Ovary (tissue), 7 donors: ENCODE measurements at regions not wholly inside any gene's neighbourhood (a gene's known extent, or its start where the extent isn't known, plus 50 kb on each side); places are given as distances from the start of the nearest gene placed in this dataset.

ENCODE experiments used
- DNase-seq, 5 donors: peaks; one replicate each; pipeline ENCODE4 v3.0.0-alpha.2; 2019 to 2020
- H3K27ac ChIP-seq, 2 donors: fragments of 200-600 bp; one replicate each; pipeline versions ENCODE4 v1.5.1 to v1.8.0; 2019 to 2022
- H3K27me3 ChIP-seq: fragments of 200-600 bp; one replicate; pipeline ENCODE4 v1.8.0; 2022
- H3K36me3 ChIP-seq: fragments of 200-600 bp; sonication (generic); one replicate; pipeline ENCODE4 v1.5.1; 2019
- H3K4me1 ChIP-seq: one replicate; pipeline ENCODE4 v1.8.1; 2013; ENCODE audit warnings: mild to moderate bottlenecking, moderate library complexity; ENCODE audit not compliant: insufficient read depth
- H3K4me3 ChIP-seq: fragments of 200-600 bp; sonication (generic); one replicate; pipeline ENCODE4 v1.5.1; 2017
- H3K9me3 ChIP-seq, 2 donors: fragments of 200-600 bp in 1 of 2; sonication (generic) in 1 of 2; one replicate each; pipeline versions ENCODE4 v1.5.1 to v1.8.1; 2013 to 2019; ENCODE audit warnings: mild to moderate bottlenecking in 1 of 2, moderate library complexity in 1 of 2
- EP300 ChIP-seq: sonication (generic); formaldehyde crosslinking; IDR thresholded peaks from one replicate; pipeline ENCODE4 v1.6.1; 2017; ENCODE audit warnings: antibody characterized with exemption
- POLR2A ChIP-seq: fragments of 450-650 bp; IDR thresholded peaks from one replicate; pipeline ENCODE4 v1.6.1; 2017; ENCODE audit warnings: antibody characterized with exemption, mild to moderate bottlenecking, moderate library complexity
- WGBS, 3 donors: extraction: QIAGEN DNeasy Blood & Tissue Kit in 1 of 3; methylation state at CpG; one replicate each; pipeline versions ENCODE4 v1.1.5 to v1.1.7; 2013 to 2017; 5-methylcytosine and 5-hydroxymethylcytosine counted together
- intact Hi-C, 4 donors: fragments of 100-400 bp; cut with DNase I; formaldehyde crosslinking; loops; one replicate each; pipeline versions ENCODE4 v1.11.0 to v1.15.1; 2022 to 2023
- TF ChIP-seq, protein P1 (sequence below), 3 donors: fragments of 450-650 bp in 2 of 3; fragments of 200-600 bp in 1 of 3; IDR thresholded peaks; one replicate each; pipeline versions ENCODE4 v1.5.1 to v1.8.0; 2016 to 2022; ENCODE audit warnings: antibody characterized with exemption in 3 of 3, mild to moderate bottlenecking in 1 of 3
- donor health status: DM: no; HTN: no; CAD: no; lungs with moderate emphysema.
- donor health status: DM: no; HTN: no; CAD: no.
- donor health status: Bipolar disorder and iron deficiency.
- donor health status: DM: no; HTN: no; CAD: no.
- donor health status: DM: yes; HTN: yes; CAD: no.

GRCh38 chr15:35822153-35822552 is 276.2 kb upstream of the DPH6 start:
- H3K27me3 ChIP-seq: no peaks in the 10 kb centered on the region
- DNase-seq: no peak
- H3K4me3 ChIP-seq: no peak overlapping the region
- TF ChIP-seq EP300: no peak
- TF ChIP-seq, protein P1, sequence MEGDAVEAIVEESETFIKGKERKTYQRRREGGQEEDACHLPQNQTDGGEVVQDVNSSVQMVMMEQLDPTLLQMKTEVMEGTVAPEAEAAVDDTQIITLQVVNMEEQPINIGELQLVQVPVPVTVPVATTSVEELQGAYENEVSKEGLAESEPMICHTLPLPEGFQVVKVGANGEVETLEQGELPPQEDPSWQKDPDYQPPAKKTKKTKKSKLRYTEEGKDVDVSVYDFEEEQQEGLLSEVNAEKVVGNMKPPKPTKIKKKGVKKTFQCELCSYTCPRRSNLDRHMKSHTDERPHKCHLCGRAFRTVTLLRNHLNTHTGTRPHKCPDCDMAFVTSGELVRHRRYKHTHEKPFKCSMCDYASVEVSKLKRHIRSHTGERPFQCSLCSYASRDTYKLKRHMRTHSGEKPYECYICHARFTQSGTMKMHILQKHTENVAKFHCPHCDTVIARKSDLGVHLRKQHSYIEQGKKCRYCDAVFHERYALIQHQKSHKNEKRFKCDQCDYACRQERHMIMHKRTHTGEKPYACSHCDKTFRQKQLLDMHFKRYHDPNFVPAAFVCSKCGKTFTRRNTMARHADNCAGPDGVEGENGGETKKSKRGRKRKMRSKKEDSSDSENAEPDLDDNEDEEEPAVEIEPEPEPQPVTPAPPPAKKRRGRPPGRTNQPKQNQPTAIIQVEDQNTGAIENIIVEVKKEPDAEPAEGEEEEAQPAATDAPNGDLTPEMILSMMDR (IDR thresholded peaks at IDR 0.05): no peak
- TF ChIP-seq POLR2A: no peak
- no peak overlapping the region for H3K27ac ChIP-seq
- H3K36me3 ChIP-seq: no peaks in the 10 kb centered on the region
- no peaks in the 10 kb centered on the region for H3K9me3 ChIP-seq
- intact Hi-C loops: no loop called here
- H3K4me1 ChIP-seq: no peaks in the 10 kb centered on the region

- Histone ChIP-seq H3K27ac (no peak overlapping the region), H3K4me3 (no peak overlapping the region), H3K27me3 (no peaks in the 10 kb centered on the region), H3K9me3 (no peaks in the 10 kb centered on the region), H3K4me1 (peaks cover 5% of the 10 kb centered on the region), H3K36me3 (no peaks in the 10 kb centered on the region)
- intact Hi-C loops: no loop called here
- no peak for TF ChIP-seq POLR2A
- TF ChIP-seq, protein P1 (IDR thresholded peaks at IDR 0.05): no peak
- no peak for TF ChIP-seq EP300
- 44 to 50% (median 49%) methylated on average over 1 of the region's 1 CpG for WGBS, 3 donors
- DNase-seq: no peak
Observed at GRCh38 chr15:35827141-35827540, 281.2 kb upstream of the DPH6 start.

DNA sequence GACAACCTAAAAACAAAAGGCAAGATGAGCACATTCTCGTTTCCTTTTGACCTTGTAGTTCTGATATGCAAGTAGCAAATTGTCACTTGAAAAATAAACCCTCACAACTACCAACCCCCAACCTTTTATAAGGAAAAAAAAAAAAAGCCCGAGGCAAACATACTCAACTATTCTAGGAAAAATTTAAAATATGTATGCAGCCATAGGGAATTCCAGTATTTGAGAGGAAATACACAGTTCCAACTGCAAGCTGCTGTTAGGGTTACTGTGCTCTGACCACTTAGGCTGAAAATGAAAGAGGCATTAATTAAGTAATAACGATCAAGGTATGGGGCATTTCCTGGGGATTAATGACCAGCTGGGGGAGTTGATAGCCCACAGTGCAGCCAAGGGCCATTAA is 281.9 kb upstream of the DPH6 start:
- TF ChIP-seq EP300: no peak
- TF ChIP-seq, protein P1 (IDR thresholded peaks at IDR 0.05): no peak
- TF ChIP-seq POLR2A: no peak
- no peaks in the 10 kb centered on the region for H3K9me3 ChIP-seq
- intact Hi-C loops: no loop called here
- H3K27me3 ChIP-seq: no peaks in the 10 kb centered on the region
- WGBS, 3 donors: 1 to 8% (median 3%) methylated on average over 3 of the region's 3 CpGs
- no peak for DNase-seq
- no peak overlapping the region for H3K4me3 ChIP-seq
- H3K36me3 ChIP-seq: no peaks in the 10 kb centered on the region
- peaks cover 5% of the 10 kb centered on the region for H3K4me1 ChIP-seq
- H3K27ac ChIP-seq: no peak overlapping the region

GRCh38 chr15:35833581-35833980 is 287.6 kb upstream of the DPH6 start:
- Histone ChIP-seq H3K27ac (no peak overlapping the region), H3K4me3 (no peak overlapping the region), H3K27me3 (no peaks in the 10 kb centered on the region), H3K36me3 (no peaks in the 10 kb centered on the region), H3K9me3 (no peaks in the 10 kb centered on the region), H3K4me1 (no peaks in the 10 kb centered on the region)
- 94 to 96% (median 95%) methylated on average over 1 of the region's 1 CpG for WGBS, 3 donors
- TF ChIP-seq, protein P1 (IDR thresholded peaks at IDR 0.05): no peak
- TF ChIP-seq EP300: no peak
- no peak for TF ChIP-seq POLR2A
- intact Hi-C loops: no loop called here
- DNase-seq: no peak
